Smooth muscle cell (in vitro differentiated cells): ENCODE measurements at regions not wholly inside any gene's neighbourhood (a gene's known extent, or its start where the extent isn't known, plus 50 kb on each side); places are given as distances from the start of the nearest gene placed in this dataset.
"Not testable (repeated sequence)": the region's sequence is repeated elsewhere in the genome, so short reads cannot be mapped to it uniquely, and the experiment has no call there.

Source experiments
- DNase-seq: peaks from one replicate; lab custom pipeline; 2025; ENCODE audit not compliant: unreplicated experiment; lab: John Stamatoyannopoulos, UW
- H2AFZ ChIP-seq: fragments of 200-600 bp; sonication (generic); 2 replicates; pipeline ENCODE4 v1.6.0; 2016; ENCODE audit warnings: antibody characterized with exemption, low read depth, mild to moderate bottlenecking
- H3F3A ChIP-seq: fragments of 200-600 bp; sonication (generic); 2 replicates; pipeline ENCODE4 v1.6.0; 2017; ENCODE audit warnings: antibody characterized with exemption, low read depth
- H3K27ac ChIP-seq: fragments of 200-600 bp; sonication (generic); 2 replicates; pipeline ENCODE4 v1.5.1; 2016; ENCODE audit warnings: low read depth, mild to moderate bottlenecking
- H3K27me3 ChIP-seq: fragments of 200-600 bp; sonication (generic); 2 replicates; pipeline ENCODE4 v1.6.1; 2016; ENCODE audit warnings: low read depth, mild to moderate bottlenecking
- H3K36me3 ChIP-seq: fragments of 200-600 bp; sonication (generic); 2 replicates; pipeline ENCODE4 v1.5.1; 2016; ENCODE audit warnings: low read depth
- H3K4me1 ChIP-seq: fragments of 200-600 bp; sonication (generic); 2 replicates; pipeline ENCODE4 v1.5.1; 2016; ENCODE audit warnings: low read depth
- H3K4me2 ChIP-seq: fragments of 200-600 bp; sonication (generic); 2 replicates; pipeline ENCODE4 v1.6.0; 2016; ENCODE audit warnings: mild to moderate bottlenecking
- H3K4me3 ChIP-seq: fragments of 200-600 bp; sonication (generic); 2 replicates; pipeline ENCODE4 v1.5.1; 2016; ENCODE audit warnings: mild to moderate bottlenecking
- H3K79me2 ChIP-seq: fragments of 200-600 bp; sonication (generic); 2 replicates; pipeline ENCODE4 v1.6.0; 2016; ENCODE audit warnings: low read depth, mild to moderate bottlenecking
- H3K9ac ChIP-seq: fragments of 200-600 bp; sonication (generic); 2 replicates; pipeline ENCODE4 v1.6.0; 2016; ENCODE audit warnings: low read depth
- H3K9me3 ChIP-seq: fragments of 200-600 bp; sonication (generic); replicated peaks from 2 replicates; pipeline ENCODE4 v1.5.1; 2016; ENCODE audit warnings: low read depth
- H4K20me1 ChIP-seq: fragments of 200-600 bp; sonication (generic); 2 replicates; pipeline ENCODE4 v1.6.0; 2016; ENCODE audit warnings: low read depth
- CTCF ChIP-seq: fragments of 200-600 bp; sonication (generic); IDR thresholded peaks from 2 replicates; pipeline ENCODE4 v1.5.1; 2017; ENCODE audit warnings: borderline replicate concordance, mild to moderate bottlenecking, antibody characterized with exemption; ENCODE audit not compliant: insufficient read depth, poor library complexity, severe bottlenecking
- WGBS: methylation state at CpG from one replicate; pipeline ENCODE4 v1.1.7; 2016; ENCODE audit warnings: low lambda C conversion rate; 5-methylcytosine and 5-hydroxymethylcytosine counted together

- H3K27me3 ChIP-seq, H3K4me3 ChIP-seq, H4K20me1 ChIP-seq, H3K36me3 ChIP-seq, H3K27ac ChIP-seq, H3K4me1 ChIP-seq, H3K4me2 ChIP-seq, H3F3A ChIP-seq, H2AFZ ChIP-seq, H3K9ac ChIP-seq, H3K9me3 ChIP-seq, DNase-seq, H3K79me2 ChIP-seq: not testable (repeated sequence)
- WGBS = 79% methylated on average over 20 of the region's 27 CpGs
These were observed 137.6 kb downstream of the TMEM121 start for GRCh38 chr14:105663818-105664596.

- WGBS = 63% methylated on average over 2 of the region's 4 CpGs
- H2AFZ ChIP-seq = no peak overlapping the region
- no peak overlapping the region for H3K9ac ChIP-seq
- no peaks in the 10 kb centered on the region for H3K4me1 ChIP-seq
- H3K27me3 ChIP-seq = no peaks in the 10 kb centered on the region
- TF ChIP-seq CTCF = no peak
- H4K20me1 ChIP-seq = no peaks in the 10 kb centered on the region
- no peak overlapping the region for H3K4me3 ChIP-seq
- no peak overlapping the region for H3K4me2 ChIP-seq
- no peaks in the 10 kb centered on the region for H3F3A ChIP-seq
- DNase-seq = no peak
- H3K27ac ChIP-seq = no peak overlapping the region
- no peaks in the 10 kb centered on the region for H3K79me2 ChIP-seq
- H3K9me3 ChIP-seq = no peaks in the 10 kb centered on the region
- no peaks in the 10 kb centered on the region for H3K36me3 ChIP-seq
These were observed 138.3 kb downstream of the TMEM121 start for GRCh38 chr14:105664691-105665090.

GRCh38 chr14:105665247-105665950 lies 139.0 kb downstream of the TMEM121 start:
- Histone ChIP-seq H3K9ac (no peak overlapping the region), H3K27ac (no peak overlapping the region), H2AFZ (no peak overlapping the region), H3K4me3 (no peak overlapping the region), H3K4me1 (no peaks in the 10 kb centered on the region), H3K4me2 (no peak overlapping the region), H3K79me2 (no peaks in the 10 kb centered on the region), H3K36me3 (no peaks in the 10 kb centered on the region), H3K9me3 (no peaks in the 10 kb centered on the region), H3K27me3 (no peaks in the 10 kb centered on the region), H4K20me1 (no peaks in the 10 kb centered on the region), H3F3A (no peaks in the 10 kb centered on the region)
- 61% methylated on average over 6 of the region's 9 CpGs for WGBS
- DNase-seq = no peak
- no peak for TF ChIP-seq CTCF

GRCh38 chr14:105665951-105666277 lies 139.5 kb downstream of the TMEM121 start:
- no peak for DNase-seq
- H2AFZ ChIP-seq = no peak overlapping the region
- H3F3A ChIP-seq = no peaks in the 10 kb centered on the region
- no peaks in the 10 kb centered on the region for H3K36me3 ChIP-seq
- no peak overlapping the region for H3K9ac ChIP-seq
- no peak overlapping the region for H3K4me3 ChIP-seq
- H4K20me1 ChIP-seq = no peaks in the 10 kb centered on the region
- H3K9me3 ChIP-seq = no peaks in the 10 kb centered on the region
- 62% methylated on average over 6 of the region's 6 CpGs for WGBS
- no peaks in the 10 kb centered on the region for H3K27me3 ChIP-seq
- H3K79me2 ChIP-seq = no peaks in the 10 kb centered on the region
- H3K4me2 ChIP-seq = no peak overlapping the region
- H3K4me1 ChIP-seq = no peaks in the 10 kb centered on the region
- H3K27ac ChIP-seq = no peak overlapping the region
- TF ChIP-seq CTCF = no peak
